DMS53 (cell line): ENCODE measurements at regions not wholly inside any gene's neighbourhood (a gene's known extent, or its start where the extent isn't known, plus 50 kb on each side); places are given as distances from the start of the nearest gene placed in this dataset.
A peak's percentile ranks its signal among the peaks of the same experiment; 100 is the strongest.

Experiments
- DNase-seq: peaks from one replicate; lab custom pipeline; 2025; lab: John Stamatoyannopoulos, UW

GRCh38 chr12:130258863-130259262 is 78.8 kb upstream of the PIWIL1 start:
- no peak for DNase-seq

DNA sequence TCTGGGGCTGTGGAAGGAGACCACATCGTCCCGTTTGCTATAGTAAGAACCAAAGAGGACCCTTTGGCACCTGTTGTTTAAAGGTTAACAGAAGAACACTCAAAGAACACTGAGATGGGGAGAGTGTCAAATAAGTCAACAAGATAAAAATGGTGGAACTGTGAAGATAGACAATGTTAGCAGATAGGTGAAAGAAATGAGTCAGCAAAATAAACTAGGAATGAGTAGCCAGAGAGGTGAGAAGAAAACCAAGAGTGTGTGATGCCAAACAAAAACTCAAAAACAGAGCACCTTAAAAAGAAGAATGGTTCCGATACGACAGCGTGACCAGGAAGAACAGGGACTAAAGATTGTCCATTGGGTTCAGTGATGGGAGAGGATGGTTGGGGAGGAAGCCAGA is 74.7 kb upstream of the PIWIL1 start:
- DNase-seq = no peak

- no peak for DNase-seq
These were observed 73.7 kb upstream of the PIWIL1 start for GRCh38 chr12:130263996-130264395.

GRCh38 chr12:130266751-130267150 is 70.9 kb upstream of the PIWIL1 start:
- DNase-seq = peak; percentile 74

GRCh38 chr12:130280231-130280630 is 57.5 kb upstream of the PIWIL1 start:
- DNase-seq = no peak

- DNase-seq = no peak
These were observed 56.9 kb upstream of the PIWIL1 start for GRCh38 chr12:130280742-130281141.

- no peak for DNase-seq
These were observed 56.4 kb upstream of the PIWIL1 start for GRCh38 chr12:130281153-130281799.

DNA sequence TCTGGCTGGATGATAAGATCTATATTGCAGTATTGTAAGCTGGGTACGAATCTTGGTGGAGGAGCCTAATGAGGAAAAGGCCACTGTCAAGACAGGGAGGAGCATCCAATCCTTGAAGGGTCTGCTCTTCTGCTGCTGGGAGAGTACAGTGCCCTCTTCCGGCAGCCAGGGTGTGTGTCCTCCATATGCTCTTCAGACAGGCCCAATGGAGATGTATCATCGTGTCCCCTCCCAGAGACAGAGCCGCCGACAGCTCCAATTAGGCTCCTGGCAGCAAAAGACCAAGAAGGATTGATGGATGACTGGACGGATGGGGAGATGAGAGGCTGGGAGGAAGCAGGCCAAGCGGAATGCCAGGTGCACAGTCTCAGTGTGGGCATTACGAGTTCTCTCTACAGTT is 51.6 kb upstream of the PIWIL1 start:
- no peak for DNase-seq

GRCh38 chr12:130286741-130287440 is 50.8 kb upstream of the PIWIL1 start:
- peak; percentile 56 for DNase-seq
